ENCODE measurements at regions not wholly inside any gene's neighbourhood (a gene's known extent, or its start where the extent isn't known, plus 50 kb on each side); places are given as distances from the start of the nearest gene placed in this dataset.

- no peak for DNase-seq (ENCODE audit: low spot score)
Observed at GRCh38 chr1:22285549-22286396, 142.9 kb upstream of the WNT4 start.

GRCh38 chr1:22286491-22286890 is 143.6 kb upstream of the WNT4 start:
- H3K9me3 ChIP-seq: no peaks in the 10 kb centered on the region
- DNase-seq (ENCODE audit: low spot score): no peak
- no peak for TF ChIP-seq CTCF (IDR thresholded peaks at IDR 0.05)
- H3K4me3 ChIP-seq: no peak overlapping the region
- no peak for ATAC-seq (ENCODE audit: insufficient number of reproducible peaks, low FRiP score, low read depth)
- H3K27ac ChIP-seq: no peak overlapping the region
- H3K27me3 ChIP-seq (replicated peaks; ENCODE audit: insufficient read depth): no peaks in the 10 kb centered on the region
- no peaks in the 10 kb centered on the region for H3K36me3 ChIP-seq
- H3K4me1 ChIP-seq (ENCODE audit: control insufficient read depth in 1 of 2, low read depth in 2 of 2): no peaks in the 10 kb centered on the region

More at GRCh38 chr1:22285549-22286396, 142.9 kb upstream of the WNT4 start:
- Histone ChIP-seq H3K9me3 (no peaks in the 10 kb centered on the region), H3K4me3 (no peak overlapping the region), H3K36me3 (no peaks in the 10 kb centered on the region), H3K27me3 (replicated peaks; ENCODE audit: insufficient read depth) (no peaks in the 10 kb centered on the region), H3K4me1 (ENCODE audit: control insufficient read depth in 1 of 2, low read depth in 2 of 2) (no peaks in the 10 kb centered on the region), H3K27ac (no peak overlapping the region)
- no peak for ATAC-seq (ENCODE audit: insufficient number of reproducible peaks, low FRiP score, low read depth)
- TF ChIP-seq CTCF (IDR thresholded peaks at IDR 0.05): no peak

GRCh38 chr1:22287273-22287672 is 144.4 kb upstream of the WNT4 start:
- TF ChIP-seq CTCF (IDR thresholded peaks at IDR 0.05): no peak
- Histone ChIP-seq H3K9me3 (no peaks in the 10 kb centered on the region), H3K4me1 (ENCODE audit: control insufficient read depth in 1 of 2, low read depth in 2 of 2) (no peaks in the 10 kb centered on the region), H3K36me3 (no peaks in the 10 kb centered on the region), H3K4me3 (no peak overlapping the region), H3K27me3 (replicated peaks; ENCODE audit: insufficient read depth) (no peaks in the 10 kb centered on the region), H3K27ac (no peak overlapping the region)
- no peak for DNase-seq (ENCODE audit: low spot score)
- ATAC-seq (ENCODE audit: insufficient number of reproducible peaks, low FRiP score, low read depth): no peak

GRCh38 chr1:22287946-22288520 is 145.1 kb upstream of the WNT4 start:
- Histone ChIP-seq H3K27me3 (replicated peaks; ENCODE audit: insufficient read depth) (no peaks in the 10 kb centered on the region), H3K4me1 (ENCODE audit: control insufficient read depth in 1 of 2, low read depth in 2 of 2) (no peaks in the 10 kb centered on the region), H3K36me3 (no peaks in the 10 kb centered on the region), H3K27ac (no peak overlapping the region), H3K4me3 (no peak overlapping the region), H3K9me3 (no peaks in the 10 kb centered on the region)
- no peak for DNase-seq (ENCODE audit: low spot score)
- ATAC-seq (ENCODE audit: insufficient number of reproducible peaks, low FRiP score, low read depth): no peak
- TF ChIP-seq CTCF (IDR thresholded peaks at IDR 0.05): no peak

- no peaks in the 10 kb centered on the region for H3K9me3 ChIP-seq
- no peaks in the 10 kb centered on the region for H3K4me1 ChIP-seq (ENCODE audit: control insufficient read depth in 1 of 2, low read depth in 2 of 2)
- H3K36me3 ChIP-seq: no peaks in the 10 kb centered on the region
- DNase-seq (ENCODE audit: low spot score) (no peak), ATAC-seq (ENCODE audit: insufficient number of reproducible peaks, low FRiP score, low read depth) (no peak)
- H3K4me3 ChIP-seq: no peak overlapping the region
- no peak overlapping the region for H3K27ac ChIP-seq
- TF ChIP-seq CTCF (IDR thresholded peaks at IDR 0.05): no peak
- H3K27me3 ChIP-seq (replicated peaks; ENCODE audit: insufficient read depth): no peaks in the 10 kb centered on the region
Observed at GRCh38 chr1:22288593-22289241, 145.8 kb upstream of the WNT4 start.

All from thoracic aorta (tissue), 2 donors.